IMR-90 (cell line): ENCODE measurements at regions not wholly inside any gene's neighbourhood (a gene's known extent, or its start where the extent isn't known, plus 50 kb on each side); places are given as distances from the start of the nearest gene placed in this dataset.

Experiments used
- CEBPB ChIP-seq: IDR thresholded peaks from 2 replicates; pipeline ENCODE4 v1.6.1; 2012; ENCODE audit warnings: low read depth, low read length, improper control_type of control experiment
- CTCF ChIP-seq: conservative IDR thresholded peaks from 2 replicates; pipeline ENCODE4 v1.5.1; 2012; ENCODE audit warnings: mild to moderate bottlenecking, low read depth, low read length, improper control_type of control experiment
- ELK1 ChIP-seq: fragments of 150-350 bp; IDR thresholded peaks from 2 replicates; pipeline ENCODE4 v1.6.1; 2016; ENCODE audit warnings: low read depth, mild to moderate bottlenecking, low read length, moderate library complexity, borderline replicate concordance
- POLR2A ChIP-seq: IDR thresholded peaks from 2 replicates; pipeline ENCODE4 v1.6.1; 2012; ENCODE audit warnings: mild to moderate bottlenecking, low read depth, low read length
- RAD21 ChIP-seq: IDR thresholded peaks from 2 replicates; pipeline ENCODE4 v1.6.1; 2012; ENCODE audit warnings: low read length, improper control_type of control experiment
- RCOR1 ChIP-seq: IDR thresholded peaks from 2 replicates; pipeline ENCODE4 v1.6.1; 2012; ENCODE audit warnings: mild to moderate bottlenecking, low read length, improper control_type of control experiment; ENCODE audit not compliant: insufficient replicate concordance

GRCh38 chr12:105555556-105556295 lies 225.2 kb downstream of the C12orf75 start:
- TF ChIP-seq CTCF (no peak), POLR2A (no peak), RAD21 (no peak), CEBPB (peak; percentile 89), RCOR1 (no peak), ELK1 (no peak)
